ENCODE measurements at regions not wholly inside any gene's neighbourhood (a gene's known extent, or its start where the extent isn't known, plus 50 kb on each side); places are given as distances from the start of the nearest gene placed in this dataset.

DNA sequence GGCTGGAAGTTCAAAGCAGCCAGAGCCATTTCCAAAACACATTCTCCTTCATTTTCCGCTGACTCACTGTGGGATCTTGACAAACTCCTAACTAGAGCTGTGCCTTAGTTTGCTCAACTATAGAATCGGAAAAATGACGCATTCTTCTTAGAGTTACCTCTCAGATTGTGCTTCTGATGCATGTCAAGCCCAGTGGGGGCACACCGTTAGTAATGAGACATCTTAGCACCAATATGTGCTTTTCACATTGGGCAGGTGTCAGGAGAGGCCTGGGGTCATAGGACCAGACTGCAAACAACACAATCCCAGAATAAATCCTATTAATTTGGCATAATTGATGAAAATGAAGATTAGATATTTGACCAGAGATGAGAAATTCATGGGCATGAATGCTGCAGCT is 71.3 kb upstream of the UBE3A start:
- TF ChIP-seq CTCF (conservative IDR thresholded peaks at IDR 0.05; ENCODE audit: low read length): no peak
- no peak for TF ChIP-seq EZH2phosphoT487 (IDR thresholded peaks at IDR 0.05; ENCODE audit: borderline replicate concordance)

Data from Loucy (cell line).